WI38 (cell line): ENCODE measurements at regions not wholly inside any gene's neighbourhood (a gene's known extent, or its start where the extent isn't known, plus 50 kb on each side); places are given as distances from the start of the nearest gene placed in this dataset.

Source experiments
- H3K4me3 ChIP-seq: 2 replicates; pipeline ENCODE4 v1.5.1; 2011; ENCODE audit warnings: low read depth, mild to moderate bottlenecking, control low read depth, low read length
- TF ChIP-seq, protein P1 (sequence below): IDR thresholded peaks from 2 replicates; pipeline ENCODE4 v1.5.1; 2012; ENCODE audit warnings: low read depth, mild to moderate bottlenecking, control low read depth, low read length

DNA sequence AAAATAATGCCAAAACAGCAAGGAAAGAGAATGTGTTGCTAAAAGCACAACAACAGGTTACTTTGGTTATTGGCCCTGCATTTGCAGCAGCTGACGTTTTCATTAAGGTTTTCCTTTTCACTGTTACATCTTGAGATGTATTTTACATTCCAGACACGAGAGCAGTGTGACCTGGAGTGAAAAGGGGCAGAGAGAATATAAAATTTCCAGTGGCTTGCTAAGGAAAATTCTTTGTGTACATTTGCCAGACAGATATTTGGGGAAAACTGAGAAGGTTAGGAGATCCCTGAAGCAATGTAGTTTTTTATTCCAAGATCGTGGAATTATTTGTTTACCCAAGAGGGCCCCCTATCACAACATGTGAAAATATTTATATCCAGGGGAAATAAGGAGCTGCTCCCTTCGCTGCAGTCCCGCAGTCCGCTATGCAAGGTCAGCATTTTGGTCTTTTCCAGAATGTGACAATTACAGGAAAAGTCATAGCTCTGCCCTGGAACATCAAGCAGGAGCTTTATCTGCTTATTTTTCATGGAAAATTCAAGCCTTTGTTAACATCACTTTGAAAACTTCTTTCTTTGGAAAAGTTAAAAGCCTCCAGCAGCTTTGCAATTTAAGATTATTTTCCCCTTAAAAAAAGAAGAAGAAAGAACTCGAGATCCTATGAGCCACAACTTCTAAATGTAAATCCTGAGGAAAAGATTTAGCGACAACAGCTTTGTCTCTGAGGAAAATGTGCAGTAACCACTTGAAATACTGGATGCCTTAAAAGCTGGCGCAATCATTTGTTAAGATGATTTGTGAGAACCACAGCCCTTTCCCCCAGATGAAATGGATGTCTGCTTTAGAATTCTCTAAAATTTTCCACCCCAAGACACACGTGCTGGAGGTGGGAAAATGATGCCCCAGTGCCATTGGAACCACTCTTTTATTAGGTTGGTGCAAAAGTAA, 256.4 kb upstream of the TPM1 start:
- TF ChIP-seq, protein P1, sequence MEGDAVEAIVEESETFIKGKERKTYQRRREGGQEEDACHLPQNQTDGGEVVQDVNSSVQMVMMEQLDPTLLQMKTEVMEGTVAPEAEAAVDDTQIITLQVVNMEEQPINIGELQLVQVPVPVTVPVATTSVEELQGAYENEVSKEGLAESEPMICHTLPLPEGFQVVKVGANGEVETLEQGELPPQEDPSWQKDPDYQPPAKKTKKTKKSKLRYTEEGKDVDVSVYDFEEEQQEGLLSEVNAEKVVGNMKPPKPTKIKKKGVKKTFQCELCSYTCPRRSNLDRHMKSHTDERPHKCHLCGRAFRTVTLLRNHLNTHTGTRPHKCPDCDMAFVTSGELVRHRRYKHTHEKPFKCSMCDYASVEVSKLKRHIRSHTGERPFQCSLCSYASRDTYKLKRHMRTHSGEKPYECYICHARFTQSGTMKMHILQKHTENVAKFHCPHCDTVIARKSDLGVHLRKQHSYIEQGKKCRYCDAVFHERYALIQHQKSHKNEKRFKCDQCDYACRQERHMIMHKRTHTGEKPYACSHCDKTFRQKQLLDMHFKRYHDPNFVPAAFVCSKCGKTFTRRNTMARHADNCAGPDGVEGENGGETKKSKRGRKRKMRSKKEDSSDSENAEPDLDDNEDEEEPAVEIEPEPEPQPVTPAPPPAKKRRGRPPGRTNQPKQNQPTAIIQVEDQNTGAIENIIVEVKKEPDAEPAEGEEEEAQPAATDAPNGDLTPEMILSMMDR = no peak
- H3K4me3 ChIP-seq = no peak overlapping the region

DNA sequence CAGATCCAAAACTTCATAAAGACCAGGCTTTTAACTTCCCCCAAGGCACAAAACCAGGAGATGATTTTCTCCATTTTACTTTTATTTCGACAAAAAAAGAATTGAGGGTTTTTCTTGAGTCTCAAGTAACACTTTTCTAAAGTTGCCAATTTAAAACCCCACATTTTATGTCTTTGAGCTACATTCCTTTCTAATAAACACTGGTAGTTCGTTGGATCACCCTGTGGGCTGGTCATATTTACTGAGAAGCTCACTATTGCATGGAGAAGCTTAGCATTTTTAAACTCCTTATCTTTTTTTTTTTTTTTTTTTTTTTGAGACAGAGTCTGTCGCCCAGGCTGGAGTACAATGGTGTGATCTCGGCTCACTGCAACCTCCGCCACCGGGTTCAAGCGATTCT, 255.1 kb upstream of the TPM1 start:
- TF ChIP-seq, protein P1 = no peak
- no peak overlapping the region for H3K4me3 ChIP-seq

DNA sequence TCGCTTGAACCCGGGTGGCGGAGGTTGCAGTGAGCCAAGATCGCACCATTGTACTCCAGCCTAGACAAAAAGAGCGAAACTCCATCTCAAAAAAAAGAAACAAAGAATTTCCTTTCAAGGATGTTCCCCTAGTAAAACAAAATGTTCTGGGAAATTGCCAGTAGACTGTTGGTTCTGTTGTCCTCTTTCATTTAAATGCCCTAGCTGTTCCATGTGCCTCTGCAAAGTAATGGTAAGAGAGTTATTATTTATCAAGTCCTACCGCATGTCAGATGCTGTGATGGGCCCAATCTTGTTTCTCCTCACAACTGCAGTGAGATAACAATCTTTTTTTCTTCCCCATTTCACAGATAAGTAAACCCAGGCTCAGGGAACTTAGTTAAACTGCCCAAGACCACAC, 254.3 kb upstream of the TPM1 start:
- H3K4me3 ChIP-seq = no peak overlapping the region
- TF ChIP-seq, protein P1 = no peak

DNA sequence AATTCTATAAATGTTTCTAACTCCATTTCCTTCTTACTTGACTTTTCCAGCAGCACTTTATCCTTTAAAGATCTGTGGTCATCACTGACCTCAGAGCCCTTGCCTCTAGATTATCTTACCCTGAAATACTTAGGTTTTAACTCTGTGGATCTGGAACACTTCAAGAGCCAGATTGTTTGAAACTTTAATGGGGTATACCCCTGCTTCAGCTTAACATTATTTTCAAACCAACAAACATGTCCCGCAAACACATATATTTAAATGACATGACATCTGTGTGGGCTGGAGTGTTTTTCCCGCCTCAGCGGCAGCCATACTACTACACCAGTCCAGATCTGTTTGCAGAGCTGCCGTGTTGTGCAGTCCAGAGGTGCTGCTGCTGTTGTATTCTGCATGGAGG, 252.0 kb upstream of the TPM1 start:
- TF ChIP-seq, protein P1 = no peak

DNA sequence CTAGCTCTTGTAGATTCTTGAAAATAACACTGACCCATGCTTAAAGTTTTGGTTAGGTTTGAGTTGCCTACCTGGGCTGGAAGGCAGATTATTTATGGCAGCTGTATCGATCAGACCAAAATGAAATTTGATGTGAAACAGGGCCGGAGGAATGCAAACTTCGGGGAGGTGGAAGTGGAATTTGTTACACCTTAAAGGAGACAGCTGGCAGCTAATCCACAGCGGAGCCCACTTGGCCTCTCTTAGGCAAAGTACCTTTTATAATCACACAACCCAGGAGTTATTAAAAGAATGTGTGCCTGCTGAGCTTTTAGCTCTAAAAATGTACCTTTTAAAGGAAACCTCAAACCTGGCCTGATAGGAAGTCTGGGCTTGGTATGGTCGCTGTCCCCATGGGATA, 250.9 kb upstream of the TPM1 start:
- no peak overlapping the region for H3K4me3 ChIP-seq
- TF ChIP-seq, protein P1 = no peak

More for the DNA sequence above, 252.0 kb upstream of the TPM1 start:
- no peak overlapping the region for H3K4me3 ChIP-seq

DNA sequence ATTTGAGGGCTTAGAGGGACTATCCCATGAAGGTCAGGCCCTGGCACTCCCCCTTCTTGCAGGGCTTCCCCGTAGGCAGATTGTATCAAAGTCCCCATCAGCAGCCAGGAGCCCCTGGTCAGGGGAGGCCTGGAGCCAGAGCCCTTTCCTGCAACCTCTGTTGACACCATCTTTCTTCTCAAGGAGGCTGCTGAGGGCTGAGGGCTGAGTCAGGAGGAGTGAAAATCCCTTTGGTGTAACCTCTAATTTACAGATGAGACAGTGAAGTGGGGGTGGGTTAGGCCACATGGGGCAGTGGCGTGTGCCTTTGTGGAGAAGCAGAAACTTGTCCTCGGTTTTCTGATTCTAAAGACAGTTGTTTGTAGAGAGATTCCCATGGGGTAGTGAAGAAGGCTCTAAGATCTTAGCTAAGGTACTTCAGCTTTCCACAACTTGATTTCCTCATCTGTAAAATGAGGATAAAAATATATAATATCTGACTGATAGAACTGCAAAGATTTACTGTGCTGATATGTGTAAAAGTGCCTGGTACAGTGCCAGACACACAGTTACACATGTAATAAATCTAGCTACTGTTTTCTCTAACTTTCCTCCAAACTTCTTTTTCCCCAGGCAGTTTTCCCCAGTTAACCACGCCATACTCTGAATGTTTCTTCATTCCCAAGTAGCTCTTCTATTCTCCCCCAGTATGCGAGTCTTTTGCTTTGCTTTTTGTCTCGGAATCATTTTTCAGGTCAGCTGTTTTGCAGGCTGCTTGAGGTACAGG, 249.4 kb upstream of the TPM1 start:
- TF ChIP-seq, protein P1 = no peak
- H3K4me3 ChIP-seq = no peak overlapping the region

DNA sequence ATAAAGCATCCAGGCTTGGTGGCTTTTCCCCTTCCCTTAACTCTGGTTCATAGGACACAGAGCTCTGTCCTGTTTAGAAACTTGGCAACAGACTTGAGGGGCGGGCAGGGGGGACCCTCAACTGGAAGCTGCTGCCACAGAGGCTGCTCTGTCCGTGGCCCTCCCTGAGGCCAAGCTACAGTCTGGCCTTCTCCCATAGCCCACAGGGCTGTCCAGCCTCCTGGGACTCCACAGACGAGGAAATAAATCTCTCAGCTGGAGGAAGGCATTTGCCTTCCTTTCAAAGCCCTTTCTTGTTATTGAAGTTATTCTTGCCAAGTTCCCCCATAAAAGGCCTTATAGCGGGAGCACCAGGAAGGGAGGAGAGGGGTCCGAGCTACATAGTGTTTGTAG, 248.8 kb upstream of the TPM1 start:
- H3K4me3 ChIP-seq = no peak overlapping the region
- TF ChIP-seq, protein P1 = no peak
